SU-DHL-6 (cell line): ENCODE measurements at regions not wholly inside any gene's neighbourhood (a gene's known extent, or its start where the extent isn't known, plus 50 kb on each side); places are given as distances from the start of the nearest gene placed in this dataset.

Experiments used
- EZH2phosphoT487 ChIP-seq: fragments of 200-600 bp; sonication (generic), shearing (Covaris generic); conservative IDR thresholded peaks from 2 replicates; pipeline ENCODE4 v1.6.1; 2018; ENCODE audit warnings: mild to moderate bottlenecking, antibody characterized with exemption, low read length, moderate library complexity, mixed read lengths
- TF ChIP-seq, protein P1 (sequence below): fragments of 200-600 bp; sonication (generic); IDR thresholded peaks from one replicate; pipeline ENCODE4 v1.5.1; 2017; ENCODE audit warnings: antibody characterized with exemption, mild to moderate bottlenecking, low read length, moderate library complexity; ENCODE audit not compliant: insufficient read depth, poor library complexity, severe bottlenecking

- TF ChIP-seq, protein P1, sequence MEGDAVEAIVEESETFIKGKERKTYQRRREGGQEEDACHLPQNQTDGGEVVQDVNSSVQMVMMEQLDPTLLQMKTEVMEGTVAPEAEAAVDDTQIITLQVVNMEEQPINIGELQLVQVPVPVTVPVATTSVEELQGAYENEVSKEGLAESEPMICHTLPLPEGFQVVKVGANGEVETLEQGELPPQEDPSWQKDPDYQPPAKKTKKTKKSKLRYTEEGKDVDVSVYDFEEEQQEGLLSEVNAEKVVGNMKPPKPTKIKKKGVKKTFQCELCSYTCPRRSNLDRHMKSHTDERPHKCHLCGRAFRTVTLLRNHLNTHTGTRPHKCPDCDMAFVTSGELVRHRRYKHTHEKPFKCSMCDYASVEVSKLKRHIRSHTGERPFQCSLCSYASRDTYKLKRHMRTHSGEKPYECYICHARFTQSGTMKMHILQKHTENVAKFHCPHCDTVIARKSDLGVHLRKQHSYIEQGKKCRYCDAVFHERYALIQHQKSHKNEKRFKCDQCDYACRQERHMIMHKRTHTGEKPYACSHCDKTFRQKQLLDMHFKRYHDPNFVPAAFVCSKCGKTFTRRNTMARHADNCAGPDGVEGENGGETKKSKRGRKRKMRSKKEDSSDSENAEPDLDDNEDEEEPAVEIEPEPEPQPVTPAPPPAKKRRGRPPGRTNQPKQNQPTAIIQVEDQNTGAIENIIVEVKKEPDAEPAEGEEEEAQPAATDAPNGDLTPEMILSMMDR = no peak
- no peak for TF ChIP-seq EZH2phosphoT487
Observed at GRCh38 chr11:115653926-115654325, 149.7 kb upstream of the CADM1 start.
